ENCODE measurements at regions not wholly inside any gene's neighbourhood (a gene's known extent, or its start where the extent isn't known, plus 50 kb on each side); places are given as distances from the start of the nearest gene placed in this dataset.
A peak's percentile ranks its signal among the peaks of the same experiment; 100 is the strongest.

DNA sequence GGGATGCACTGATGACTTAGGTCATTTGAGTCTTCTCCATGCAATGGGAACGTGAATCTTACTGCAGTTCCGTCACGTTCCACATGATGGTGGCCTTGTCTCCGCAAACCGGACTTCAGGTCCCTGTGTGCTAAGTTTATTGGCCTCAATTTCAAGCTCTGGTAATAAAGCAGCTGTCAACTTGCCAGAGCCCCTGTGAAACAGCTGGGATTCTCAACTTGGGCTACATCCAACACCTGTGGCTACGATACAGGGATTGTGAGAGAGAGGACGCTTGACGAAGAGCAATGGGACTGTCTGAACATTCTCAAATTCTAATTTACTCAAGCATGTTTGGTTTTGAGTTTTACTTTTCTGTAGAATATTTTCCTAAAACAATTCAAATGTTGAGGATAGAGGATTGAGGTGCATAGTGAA is 174.2 kb downstream of the PTN start:
- no peaks in the 10 kb centered on the region for H3K36me3 Mint-ChIP-seq (ENCODE audit: low read depth)
- Histone ChIP-seq H3K9me2 (ENCODE audit: insufficient read depth) (no peaks in the 10 kb centered on the region), H3K27me3 (ENCODE audit: insufficient read depth) (no peaks in the 10 kb centered on the region), H3K79me2 (replicated peaks; ENCODE audit: insufficient read depth) (no peaks in the 10 kb centered on the region), H3F3A (replicated peaks; ENCODE audit: low read depth) (no peaks in the 10 kb centered on the region), H3K4me2 (no peak overlapping the region), H3K36me3 (ENCODE audit: insufficient read depth) (no peaks in the 10 kb centered on the region), H4K20me1 (replicated peaks; ENCODE audit: insufficient read depth) (no peaks in the 10 kb centered on the region), H2AFZ (no peak overlapping the region), H3K27ac (ENCODE audit: low read depth) (no peak overlapping the region), H3K4me1 (ENCODE audit: insufficient read depth) (peaks cover 4% of the 10 kb centered on the region; the same call in 1 of the 2 replicates), H3K4me3 (no peak overlapping the region)
- TF ChIP-seq ZNF114 (CRISPR knock-in tag; IDR thresholded peaks at IDR 0.05), result no peak
- TF ChIP-seq, protein P1, sequence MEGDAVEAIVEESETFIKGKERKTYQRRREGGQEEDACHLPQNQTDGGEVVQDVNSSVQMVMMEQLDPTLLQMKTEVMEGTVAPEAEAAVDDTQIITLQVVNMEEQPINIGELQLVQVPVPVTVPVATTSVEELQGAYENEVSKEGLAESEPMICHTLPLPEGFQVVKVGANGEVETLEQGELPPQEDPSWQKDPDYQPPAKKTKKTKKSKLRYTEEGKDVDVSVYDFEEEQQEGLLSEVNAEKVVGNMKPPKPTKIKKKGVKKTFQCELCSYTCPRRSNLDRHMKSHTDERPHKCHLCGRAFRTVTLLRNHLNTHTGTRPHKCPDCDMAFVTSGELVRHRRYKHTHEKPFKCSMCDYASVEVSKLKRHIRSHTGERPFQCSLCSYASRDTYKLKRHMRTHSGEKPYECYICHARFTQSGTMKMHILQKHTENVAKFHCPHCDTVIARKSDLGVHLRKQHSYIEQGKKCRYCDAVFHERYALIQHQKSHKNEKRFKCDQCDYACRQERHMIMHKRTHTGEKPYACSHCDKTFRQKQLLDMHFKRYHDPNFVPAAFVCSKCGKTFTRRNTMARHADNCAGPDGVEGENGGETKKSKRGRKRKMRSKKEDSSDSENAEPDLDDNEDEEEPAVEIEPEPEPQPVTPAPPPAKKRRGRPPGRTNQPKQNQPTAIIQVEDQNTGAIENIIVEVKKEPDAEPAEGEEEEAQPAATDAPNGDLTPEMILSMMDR (conservative IDR thresholded peaks at IDR 0.05; ENCODE audit: low read depth in 2 of 2), result peak; percentile 83 to 97
- no peak for TF ChIP-seq EZH2phosphoT487 (IDR thresholded peaks at IDR 0.05; ENCODE audit: unreplicated experiment)
- no peak for TF ChIP-seq JUNB (IDR thresholded peaks at IDR 0.05; ENCODE audit: unreplicated experiment)
- TF ChIP-seq, protein P2, sequence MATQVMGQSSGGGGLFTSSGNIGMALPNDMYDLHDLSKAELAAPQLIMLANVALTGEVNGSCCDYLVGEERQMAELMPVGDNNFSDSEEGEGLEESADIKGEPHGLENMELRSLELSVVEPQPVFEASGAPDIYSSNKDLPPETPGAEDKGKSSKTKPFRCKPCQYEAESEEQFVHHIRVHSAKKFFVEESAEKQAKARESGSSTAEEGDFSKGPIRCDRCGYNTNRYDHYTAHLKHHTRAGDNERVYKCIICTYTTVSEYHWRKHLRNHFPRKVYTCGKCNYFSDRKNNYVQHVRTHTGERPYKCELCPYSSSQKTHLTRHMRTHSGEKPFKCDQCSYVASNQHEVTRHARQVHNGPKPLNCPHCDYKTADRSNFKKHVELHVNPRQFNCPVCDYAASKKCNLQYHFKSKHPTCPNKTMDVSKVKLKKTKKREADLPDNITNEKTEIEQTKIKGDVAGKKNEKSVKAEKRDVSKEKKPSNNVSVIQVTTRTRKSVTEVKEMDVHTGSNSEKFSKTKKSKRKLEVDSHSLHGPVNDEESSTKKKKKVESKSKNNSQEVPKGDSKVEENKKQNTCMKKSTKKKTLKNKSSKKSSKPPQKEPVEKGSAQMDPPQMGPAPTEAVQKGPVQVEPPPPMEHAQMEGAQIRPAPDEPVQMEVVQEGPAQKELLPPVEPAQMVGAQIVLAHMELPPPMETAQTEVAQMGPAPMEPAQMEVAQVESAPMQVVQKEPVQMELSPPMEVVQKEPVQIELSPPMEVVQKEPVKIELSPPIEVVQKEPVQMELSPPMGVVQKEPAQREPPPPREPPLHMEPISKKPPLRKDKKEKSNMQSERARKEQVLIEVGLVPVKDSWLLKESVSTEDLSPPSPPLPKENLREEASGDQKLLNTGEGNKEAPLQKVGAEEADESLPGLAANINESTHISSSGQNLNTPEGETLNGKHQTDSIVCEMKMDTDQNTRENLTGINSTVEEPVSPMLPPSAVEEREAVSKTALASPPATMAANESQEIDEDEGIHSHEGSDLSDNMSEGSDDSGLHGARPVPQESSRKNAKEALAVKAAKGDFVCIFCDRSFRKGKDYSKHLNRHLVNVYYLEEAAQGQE (IDR thresholded peaks at IDR 0.05; ENCODE audit: unreplicated experiment), result no peak
- no peaks in the 10 kb centered on the region for H3K27me3 Mint-ChIP-seq (ENCODE audit: insufficient read depth, low read depth, poor library complexity)
- peaks cover 9% of the 10 kb centered on the region; the same call in 2 of the 3 replicates for H3K4me1 Mint-ChIP-seq
- DNase-seq (ENCODE audit: low spot score) (peak; percentile 88), ATAC-seq (peak; percentile 97)
- no peak overlapping the region for H3K4me3 Mint-ChIP-seq
- no peak overlapping the region for H3K27ac Mint-ChIP-seq
- no peaks in the 10 kb centered on the region for H3K9me3 Mint-ChIP-seq

DNA sequence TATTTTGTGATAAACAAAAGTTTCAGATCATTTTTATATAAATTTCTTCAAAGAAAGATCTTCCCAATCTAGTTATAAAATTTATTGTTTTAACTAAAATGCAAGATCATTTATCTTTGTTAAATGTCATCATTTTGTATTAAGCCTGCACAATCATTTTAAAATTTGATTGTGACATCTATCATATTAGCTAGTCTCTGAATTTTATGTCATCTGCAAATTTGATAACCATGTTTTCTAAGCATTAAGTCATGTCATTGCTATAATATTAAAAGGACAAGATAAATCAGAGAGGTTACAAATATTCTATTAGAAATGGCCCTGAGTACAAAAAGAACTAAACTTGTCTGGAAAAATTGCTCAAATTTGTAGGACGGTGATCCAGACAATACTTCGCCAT is 175.9 kb downstream of the PTN start:
- Histone ChIP-seq H4K20me1 (replicated peaks; ENCODE audit: insufficient read depth) (no peaks in the 10 kb centered on the region), H3K4me1 (ENCODE audit: insufficient read depth) (peaks cover 4% of the 10 kb centered on the region; the same call in 1 of the 2 replicates), H2AFZ (no peak overlapping the region), H3K27ac (ENCODE audit: low read depth) (no peak overlapping the region), H3K4me2 (no peak overlapping the region), H3K4me3 (no peak overlapping the region), H3F3A (replicated peaks; ENCODE audit: low read depth) (no peaks in the 10 kb centered on the region), H3K79me2 (replicated peaks; ENCODE audit: insufficient read depth) (no peaks in the 10 kb centered on the region), H3K9me2 (ENCODE audit: insufficient read depth) (no peaks in the 10 kb centered on the region), H3K36me3 (ENCODE audit: insufficient read depth) (no peaks in the 10 kb centered on the region), H3K27me3 (ENCODE audit: insufficient read depth) (no peaks in the 10 kb centered on the region)
- no peak overlapping the region for H3K4me3 Mint-ChIP-seq
- DNase-seq (ENCODE audit: low spot score) (no peak), ATAC-seq (no peak)
- no peaks in the 10 kb centered on the region for H3K36me3 Mint-ChIP-seq (ENCODE audit: low read depth)
- H3K27me3 Mint-ChIP-seq (ENCODE audit: insufficient read depth, low read depth, poor library complexity), result no peaks in the 10 kb centered on the region
- no peak overlapping the region for H3K27ac Mint-ChIP-seq
- peaks cover 9% of the 10 kb centered on the region; the same call in 2 of the 3 replicates for H3K4me1 Mint-ChIP-seq
- H3K9me3 Mint-ChIP-seq, result no peaks in the 10 kb centered on the region
- TF ChIP-seq, protein P1 (conservative IDR thresholded peaks at IDR 0.05; ENCODE audit: low read depth in 2 of 2), result no peak
- TF ChIP-seq NANOG (IDR thresholded peaks at IDR 0.05; ENCODE audit: borderline replicate concordance), result no peak
- no peak for TF ChIP-seq EZH2 (IDR thresholded peaks at IDR 0.05; ENCODE audit: low read depth, unreplicated experiment)
- TF ChIP-seq, protein P3, sequence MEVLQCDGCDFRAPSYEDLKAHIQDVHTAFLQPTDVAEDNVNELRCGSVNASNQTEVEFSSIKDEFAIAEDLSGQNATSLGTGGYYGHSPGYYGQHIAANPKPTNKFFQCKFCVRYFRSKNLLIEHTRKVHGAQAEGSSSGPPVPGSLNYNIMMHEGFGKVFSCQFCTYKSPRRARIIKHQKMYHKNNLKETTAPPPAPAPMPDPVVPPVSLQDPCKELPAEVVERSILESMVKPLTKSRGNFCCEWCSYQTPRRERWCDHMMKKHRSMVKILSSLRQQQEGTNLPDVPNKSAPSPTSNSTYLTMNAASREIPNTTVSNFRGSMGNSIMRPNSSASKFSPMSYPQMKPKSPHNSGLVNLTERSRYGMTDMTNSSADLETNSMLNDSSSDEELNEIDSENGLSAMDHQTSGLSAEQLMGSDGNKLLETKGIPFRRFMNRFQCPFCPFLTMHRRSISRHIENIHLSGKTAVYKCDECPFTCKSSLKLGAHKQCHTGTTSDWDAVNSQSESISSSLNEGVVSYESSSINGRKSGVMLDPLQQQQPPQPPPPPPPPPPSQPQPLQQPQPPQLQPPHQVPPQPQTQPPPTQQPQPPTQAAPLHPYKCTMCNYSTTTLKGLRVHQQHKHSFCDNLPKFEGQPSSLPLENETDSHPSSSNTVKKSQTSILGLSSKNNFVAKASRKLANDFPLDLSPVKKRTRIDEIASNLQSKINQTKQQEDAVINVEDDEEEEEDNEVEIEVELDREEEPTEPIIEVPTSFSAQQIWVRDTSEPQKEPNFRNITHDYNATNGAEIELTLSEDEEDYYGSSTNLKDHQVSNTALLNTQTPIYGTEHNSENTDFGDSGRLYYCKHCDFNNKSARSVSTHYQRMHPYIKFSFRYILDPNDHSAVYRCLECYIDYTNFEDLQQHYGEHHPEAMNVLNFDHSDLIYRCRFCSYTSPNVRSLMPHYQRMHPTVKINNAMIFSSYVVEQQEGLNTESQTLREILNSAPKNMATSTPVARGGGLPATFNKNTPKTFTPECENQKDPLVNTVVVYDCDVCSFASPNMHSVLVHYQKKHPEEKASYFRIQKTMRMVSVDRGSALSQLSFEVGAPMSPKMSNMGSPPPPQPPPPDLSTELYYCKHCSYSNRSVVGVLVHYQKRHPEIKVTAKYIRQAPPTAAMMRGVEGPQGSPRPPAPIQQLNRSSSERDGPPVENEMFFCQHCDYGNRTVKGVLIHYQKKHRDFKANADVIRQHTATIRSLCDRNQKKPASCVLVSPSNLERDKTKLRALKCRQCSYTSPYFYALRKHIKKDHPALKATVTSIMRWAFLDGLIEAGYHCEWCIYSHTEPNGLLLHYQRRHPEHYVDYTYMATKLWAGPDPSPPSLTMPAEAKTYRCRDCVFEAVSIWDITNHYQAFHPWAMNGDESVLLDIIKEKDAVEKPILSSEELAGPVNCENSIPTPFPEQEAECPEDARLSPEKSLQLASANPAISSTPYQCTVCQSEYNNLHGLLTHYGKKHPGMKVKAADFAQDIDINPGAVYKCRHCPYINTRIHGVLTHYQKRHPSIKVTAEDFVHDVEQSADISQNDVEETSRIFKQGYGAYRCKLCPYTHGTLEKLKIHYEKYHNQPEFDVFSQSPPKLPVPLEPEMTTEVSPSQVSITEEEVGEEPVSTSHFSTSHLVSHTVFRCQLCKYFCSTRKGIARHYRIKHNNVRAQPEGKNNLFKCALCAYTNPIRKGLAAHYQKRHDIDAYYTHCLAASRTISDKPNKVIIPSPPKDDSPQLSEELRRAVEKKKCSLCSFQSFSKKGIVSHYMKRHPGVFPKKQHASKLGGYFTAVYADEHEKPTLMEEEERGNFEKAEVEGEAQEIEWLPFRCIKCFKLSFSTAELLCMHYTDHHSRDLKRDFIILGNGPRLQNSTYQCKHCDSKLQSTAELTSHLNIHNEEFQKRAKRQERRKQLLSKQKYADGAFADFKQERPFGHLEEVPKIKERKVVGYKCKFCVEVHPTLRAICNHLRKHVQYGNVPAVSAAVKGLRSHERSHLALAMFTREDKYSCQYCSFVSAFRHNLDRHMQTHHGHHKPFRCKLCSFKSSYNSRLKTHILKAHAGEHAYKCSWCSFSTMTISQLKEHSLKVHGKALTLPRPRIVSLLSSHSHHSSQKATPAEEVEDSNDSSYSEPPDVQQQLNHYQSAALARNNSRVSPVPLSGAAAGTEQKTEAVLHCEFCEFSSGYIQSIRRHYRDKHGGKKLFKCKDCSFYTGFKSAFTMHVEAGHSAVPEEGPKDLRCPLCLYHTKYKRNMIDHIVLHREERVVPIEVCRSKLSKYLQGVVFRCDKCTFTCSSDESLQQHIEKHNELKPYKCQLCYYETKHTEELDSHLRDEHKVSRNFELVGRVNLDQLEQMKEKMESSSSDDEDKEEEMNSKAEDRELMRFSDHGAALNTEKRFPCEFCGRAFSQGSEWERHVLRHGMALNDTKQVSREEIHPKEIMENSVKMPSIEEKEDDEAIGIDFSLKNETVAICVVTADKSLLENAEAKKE (CRISPR knock-in tag; IDR thresholded peaks at IDR 0.05), result no peak
